Neutrophil (primary cell): ENCODE measurements at regions not wholly inside any gene's neighbourhood (a gene's known extent, or its start where the extent isn't known, plus 50 kb on each side); places are given as distances from the start of the nearest gene placed in this dataset.

Source experiments
- H3K27ac ChIP-seq: fragments of 200-600 bp; sonication (generic); 2 replicates; pipeline ENCODE4 v1.5.1; 2016; ENCODE audit warnings: mild to moderate bottlenecking, moderate library complexity
- H3K27me3 ChIP-seq: fragments of 200-600 bp; sonication (generic); 2 replicates; pipeline ENCODE4 v1.6.0; 2016; ENCODE audit warnings: mild to moderate bottlenecking
- H3K36me3 ChIP-seq: fragments of 200-600 bp; sonication (generic); 2 replicates; pipeline ENCODE4 v1.5.1; 2017
- H3K4me1 ChIP-seq, 2 experiments: fragments of 200-600 bp in 1 of 2; sonication (generic) in 1 of 2; 1 replicate in 1 of 2; 2 replicates in 1 of 2; pipeline versions ENCODE4 v1.5.1 to v1.6.1; 2013 to 2016; ENCODE audit warnings: low read depth in 1 of 2, low read length in 1 of 2, mild to moderate bottlenecking in 1 of 2, moderate library complexity in 1 of 2; ENCODE audit not compliant: control insufficient read depth in 1 of 2, insufficient read depth in 1 of 2
- H3K4me3 ChIP-seq, 2 experiments: fragments of 200-600 bp in 1 of 2; sonication (generic) in 1 of 2; 1 replicate in 1 of 2; 2 replicates in 1 of 2; pipeline ENCODE4 v1.5.1; 2013 to 2016; ENCODE audit warnings: low read depth in 1 of 2, low read length in 1 of 2, mild to moderate bottlenecking in 1 of 2, moderate library complexity in 1 of 2
- H3K9me3 ChIP-seq: fragments of 200-600 bp; sonication (generic); 2 replicates; pipeline ENCODE4 v1.5.1; 2016
- TF ChIP-seq, protein P1 (sequence below): fragments of 200-600 bp; sonication (generic); IDR thresholded peaks from 2 replicates; pipeline ENCODE4 v1.5.1; 2016; ENCODE audit warnings: antibody characterized with exemption

DNA sequence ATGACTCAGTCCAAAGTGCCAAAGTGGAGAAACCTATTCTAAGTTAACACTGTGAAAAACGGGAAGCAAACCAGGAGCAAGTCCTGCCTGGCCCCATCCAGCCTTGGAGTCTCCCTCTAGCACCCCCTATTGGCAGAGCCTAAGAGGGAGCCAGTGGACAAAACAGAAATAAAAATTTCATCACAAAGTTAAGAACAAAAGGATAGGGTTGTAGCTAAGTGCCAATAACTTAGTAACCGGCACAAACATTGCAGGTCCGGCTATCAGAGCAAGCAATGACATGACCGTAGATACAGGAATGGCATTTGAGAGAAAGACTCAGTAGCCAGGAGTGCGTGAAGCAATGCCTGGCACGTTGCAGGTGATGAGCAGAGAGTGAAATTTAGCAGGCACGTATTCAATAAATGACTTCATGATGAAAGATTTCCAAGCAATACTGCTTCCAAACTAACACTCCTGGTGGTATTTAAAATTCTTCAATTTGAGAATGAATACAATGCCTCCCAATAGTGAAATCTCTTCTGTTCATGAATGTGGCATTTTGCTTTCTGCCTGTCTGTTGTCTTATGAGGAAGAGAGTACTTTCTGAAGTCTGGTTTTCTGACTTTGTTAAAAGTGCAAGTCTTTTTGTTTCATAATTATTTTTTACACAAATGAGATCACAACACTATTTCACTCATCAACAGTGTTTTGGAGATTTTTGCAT, 391.0 kb downstream of the OMA1 start:
- Histone ChIP-seq H3K4me3 (no peak overlapping the region), H3K27ac (no peak overlapping the region), H3K9me3 (no peaks in the 10 kb centered on the region), H3K4me1 (no peaks in the 10 kb centered on the region), H3K36me3 (no peaks in the 10 kb centered on the region), H3K27me3 (no peaks in the 10 kb centered on the region)
- TF ChIP-seq, protein P1, sequence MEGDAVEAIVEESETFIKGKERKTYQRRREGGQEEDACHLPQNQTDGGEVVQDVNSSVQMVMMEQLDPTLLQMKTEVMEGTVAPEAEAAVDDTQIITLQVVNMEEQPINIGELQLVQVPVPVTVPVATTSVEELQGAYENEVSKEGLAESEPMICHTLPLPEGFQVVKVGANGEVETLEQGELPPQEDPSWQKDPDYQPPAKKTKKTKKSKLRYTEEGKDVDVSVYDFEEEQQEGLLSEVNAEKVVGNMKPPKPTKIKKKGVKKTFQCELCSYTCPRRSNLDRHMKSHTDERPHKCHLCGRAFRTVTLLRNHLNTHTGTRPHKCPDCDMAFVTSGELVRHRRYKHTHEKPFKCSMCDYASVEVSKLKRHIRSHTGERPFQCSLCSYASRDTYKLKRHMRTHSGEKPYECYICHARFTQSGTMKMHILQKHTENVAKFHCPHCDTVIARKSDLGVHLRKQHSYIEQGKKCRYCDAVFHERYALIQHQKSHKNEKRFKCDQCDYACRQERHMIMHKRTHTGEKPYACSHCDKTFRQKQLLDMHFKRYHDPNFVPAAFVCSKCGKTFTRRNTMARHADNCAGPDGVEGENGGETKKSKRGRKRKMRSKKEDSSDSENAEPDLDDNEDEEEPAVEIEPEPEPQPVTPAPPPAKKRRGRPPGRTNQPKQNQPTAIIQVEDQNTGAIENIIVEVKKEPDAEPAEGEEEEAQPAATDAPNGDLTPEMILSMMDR = no peak

DNA sequence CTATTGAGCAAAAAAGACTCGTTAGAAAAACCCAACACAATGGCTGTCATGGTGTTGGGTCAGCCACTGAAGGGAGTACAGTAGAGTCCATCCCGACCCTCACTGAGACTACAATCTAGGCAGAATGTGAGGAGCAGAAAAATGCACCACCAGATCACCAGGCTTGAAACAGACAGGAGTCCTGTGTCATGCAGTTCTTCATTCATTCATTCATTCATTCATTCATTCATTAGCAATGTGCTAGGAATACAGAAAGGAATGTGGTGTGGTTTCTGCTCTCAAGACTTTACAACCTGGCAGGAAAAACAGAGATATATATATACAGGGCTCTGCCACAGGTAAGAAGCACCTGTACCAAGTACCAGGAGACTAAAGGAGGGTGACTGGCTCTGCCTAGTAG, 392.3 kb downstream of the OMA1 start:
- H3K27ac ChIP-seq = no peak overlapping the region
- H3K4me3 ChIP-seq = no peak overlapping the region
- no peaks in the 10 kb centered on the region for H3K9me3 ChIP-seq
- no peaks in the 10 kb centered on the region for H3K27me3 ChIP-seq
- H3K36me3 ChIP-seq = no peaks in the 10 kb centered on the region
- TF ChIP-seq, protein P1 = no peak
- no peaks in the 10 kb centered on the region for H3K4me1 ChIP-seq

DNA sequence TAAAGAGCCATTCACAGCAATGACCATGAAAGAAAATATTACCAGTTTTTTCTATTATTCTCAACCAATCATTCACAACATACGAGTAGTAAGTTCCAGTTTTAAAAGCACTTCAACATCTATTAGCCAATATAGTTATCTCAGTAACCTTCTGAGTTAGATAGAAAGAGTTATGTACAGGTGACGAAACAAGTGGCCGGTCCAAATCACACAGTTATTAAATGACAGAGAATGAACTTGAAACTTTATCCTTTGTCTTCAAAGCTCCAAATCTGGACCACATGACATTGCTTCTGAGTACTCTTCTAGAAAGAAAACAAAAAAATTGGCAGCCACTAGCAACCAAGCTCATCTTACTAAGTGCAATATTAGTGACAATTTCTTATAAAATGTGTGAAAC, 393.8 kb downstream of the OMA1 start:
- no peak overlapping the region for H3K27ac ChIP-seq
- no peak overlapping the region for H3K4me3 ChIP-seq
- H3K36me3 ChIP-seq = no peaks in the 10 kb centered on the region
- no peaks in the 10 kb centered on the region for H3K4me1 ChIP-seq
- no peaks in the 10 kb centered on the region for H3K27me3 ChIP-seq
- H3K9me3 ChIP-seq = no peaks in the 10 kb centered on the region
- TF ChIP-seq, protein P1 = no peak

DNA sequence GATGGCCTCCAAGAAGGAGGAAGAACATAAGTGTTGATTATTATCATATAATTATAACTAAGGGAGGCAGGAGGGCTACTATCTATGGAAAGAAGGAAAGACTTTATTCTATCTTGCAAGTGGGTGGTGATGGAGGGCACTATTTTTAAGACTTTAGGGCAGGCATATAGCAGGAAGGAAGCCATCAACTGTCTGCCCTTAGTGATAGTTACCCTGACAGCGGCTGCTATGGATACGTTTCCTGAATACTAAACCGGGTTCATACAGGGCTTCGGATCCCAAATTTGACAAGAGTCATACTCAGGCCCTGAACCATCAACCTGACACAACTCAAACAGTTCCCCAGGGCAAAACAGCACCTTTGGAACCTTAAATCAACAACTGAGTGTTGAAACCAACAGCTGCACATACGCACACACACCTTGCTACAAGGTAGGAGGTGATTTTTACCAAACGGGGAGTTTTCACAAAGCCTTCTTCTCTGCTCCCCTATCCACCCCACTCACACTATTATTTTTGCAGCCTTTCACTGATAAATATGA, 397.2 kb downstream of the OMA1 start:
- TF ChIP-seq, protein P1 = no peak
- Histone ChIP-seq H3K27me3 (no peaks in the 10 kb centered on the region), H3K4me3 (no peak overlapping the region), H3K27ac (no peak overlapping the region), H3K4me1 (no peaks in the 10 kb centered on the region), H3K36me3 (no peaks in the 10 kb centered on the region), H3K9me3 (no peaks in the 10 kb centered on the region)

DNA sequence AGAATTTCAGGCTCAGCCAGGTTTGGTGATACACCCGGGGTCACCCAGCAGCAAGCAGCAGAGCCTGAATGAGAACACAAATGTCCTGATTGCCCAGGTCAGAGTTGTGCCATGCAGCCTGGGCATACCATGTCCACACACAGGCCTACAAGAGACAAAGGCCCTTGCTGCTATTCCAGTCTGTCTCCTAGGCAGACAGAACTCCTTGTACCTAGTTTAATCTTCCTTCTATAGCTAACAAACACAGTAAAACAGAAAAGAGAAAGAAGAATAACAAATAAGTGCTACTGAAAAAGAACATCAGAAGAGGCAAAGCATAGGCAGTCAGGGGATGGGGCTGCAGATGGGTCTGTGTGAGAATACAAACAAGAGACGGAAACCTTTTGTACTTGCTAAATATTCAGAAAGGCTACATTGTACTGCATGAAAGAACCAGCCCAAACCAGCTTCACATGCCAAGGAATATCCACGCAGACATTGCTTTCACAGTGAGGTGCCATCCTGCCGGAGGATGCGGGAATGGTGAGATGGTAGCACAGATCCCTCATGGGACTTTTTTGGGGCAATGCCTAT, 401.7 kb downstream of the OMA1 start:
- Histone ChIP-seq H3K9me3 (no peaks in the 10 kb centered on the region), H3K27ac (no peak overlapping the region), H3K27me3 (no peaks in the 10 kb centered on the region), H3K4me3 (no peak overlapping the region), H3K36me3 (no peaks in the 10 kb centered on the region), H3K4me1 (no peaks in the 10 kb centered on the region)
- TF ChIP-seq, protein P1 = no peak
